ENCODE measurements at regions not wholly inside any gene's neighbourhood (a gene's known extent, or its start where the extent isn't known, plus 50 kb on each side); places are given as distances from the start of the nearest gene placed in this dataset.

DNA sequence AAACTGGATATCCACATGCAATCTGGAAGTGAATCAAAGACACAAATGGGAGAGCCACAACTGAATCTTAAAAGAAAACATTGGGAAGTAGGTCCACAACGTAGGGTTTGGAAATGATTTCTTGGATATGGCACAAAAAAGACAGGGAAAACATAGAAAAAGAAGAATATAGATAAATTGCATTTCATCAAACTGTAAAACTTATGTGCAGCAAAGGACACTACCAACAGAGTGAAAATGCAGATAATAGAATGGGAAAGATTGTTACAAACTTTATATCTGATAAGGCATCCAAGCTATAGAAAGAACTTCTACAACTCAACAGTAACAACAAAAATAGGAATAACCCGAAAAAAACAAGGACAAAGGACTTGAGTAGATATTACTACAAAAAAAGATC is 89.6 kb downstream of the ZNF280B start:
- no peak for DNase-seq (ENCODE audit: low spot score)

DNA sequence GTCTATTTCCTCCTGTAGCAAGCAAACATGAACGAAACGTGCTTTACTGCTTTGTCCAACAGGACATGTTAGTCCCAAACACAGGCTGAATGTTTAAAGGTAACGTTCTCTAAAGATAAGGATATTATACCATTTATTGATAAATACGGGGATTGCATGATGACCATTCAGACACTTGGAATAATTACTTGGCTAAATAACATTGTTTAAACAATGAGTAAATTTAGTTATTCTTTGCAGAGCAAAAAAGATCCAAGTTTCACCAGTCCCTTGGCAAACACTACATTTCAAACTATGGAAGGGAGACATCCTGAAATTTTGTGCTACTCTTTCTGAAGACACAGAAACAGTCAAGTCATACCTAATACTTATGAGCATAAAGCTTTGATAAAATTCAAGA is 88.0 kb downstream of the ZNF280B start:
- DNase-seq (ENCODE audit: low spot score) = no peak

DNA sequence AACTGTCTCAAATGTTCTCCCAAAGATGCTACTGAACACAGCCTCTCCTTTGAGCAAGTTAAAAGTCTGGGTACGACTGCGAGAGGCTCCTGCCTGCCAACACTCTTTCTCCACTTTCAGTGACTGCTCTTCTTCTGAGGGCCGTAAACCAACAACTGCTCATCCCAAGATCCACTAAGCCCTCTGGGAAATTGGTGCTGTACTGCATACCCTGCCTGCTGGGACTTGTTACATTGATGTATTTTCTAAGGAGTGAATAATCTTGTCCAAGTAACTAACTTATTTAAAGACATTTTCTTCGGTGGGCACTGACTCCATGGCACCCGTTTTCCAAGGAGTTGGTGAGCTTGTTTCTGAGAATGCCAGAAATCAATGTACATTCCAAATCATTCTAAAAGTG is 87.2 kb downstream of the ZNF280B start:
- no peak for DNase-seq (ENCODE audit: low spot score)

DNA sequence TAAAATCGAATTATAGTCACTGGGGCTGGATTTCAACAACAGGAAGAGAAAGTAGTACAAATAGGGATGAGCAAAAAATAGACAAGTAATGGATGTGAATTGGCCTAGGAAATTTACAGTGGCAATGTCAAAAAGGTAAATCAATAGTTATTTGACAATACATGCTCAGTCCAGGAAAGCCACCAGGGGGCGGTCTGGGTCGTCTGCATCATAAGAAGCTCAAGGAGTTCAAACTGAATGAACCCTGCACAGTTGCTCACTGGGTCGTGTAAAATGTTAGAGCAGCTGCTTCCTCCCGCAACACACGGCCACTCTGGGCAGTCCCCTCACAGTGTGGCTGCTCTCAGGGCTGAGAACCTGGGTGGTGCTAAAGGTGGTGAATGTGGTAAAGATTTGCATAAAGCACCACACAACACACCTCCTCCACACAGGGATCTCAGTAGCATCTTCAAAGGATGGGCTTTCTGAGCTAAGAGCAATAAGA is 85.9 kb downstream of the ZNF280B start:
- no peak for DNase-seq (ENCODE audit: low spot score)

DNA sequence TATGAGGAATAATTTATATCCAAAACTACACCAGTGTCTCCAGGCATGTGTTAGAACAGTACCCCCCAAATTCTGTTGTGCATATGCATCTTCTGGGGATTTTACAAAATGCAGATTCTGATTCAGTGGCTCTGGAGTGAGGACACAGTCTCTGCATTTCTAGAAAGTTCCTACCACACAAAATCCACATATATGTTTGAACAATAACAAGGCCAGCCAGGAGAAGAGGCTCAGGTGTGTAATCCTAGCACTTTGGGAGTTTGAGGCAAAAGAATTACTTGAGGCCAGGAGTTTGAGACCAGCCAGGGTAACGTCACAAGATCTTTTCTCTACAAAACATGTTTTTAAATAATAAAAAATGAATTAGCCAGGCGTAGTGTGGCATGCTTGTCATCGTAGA is 84.9 kb downstream of the ZNF280B start:
- DNase-seq (ENCODE audit: low spot score) = no peak

DNA sequence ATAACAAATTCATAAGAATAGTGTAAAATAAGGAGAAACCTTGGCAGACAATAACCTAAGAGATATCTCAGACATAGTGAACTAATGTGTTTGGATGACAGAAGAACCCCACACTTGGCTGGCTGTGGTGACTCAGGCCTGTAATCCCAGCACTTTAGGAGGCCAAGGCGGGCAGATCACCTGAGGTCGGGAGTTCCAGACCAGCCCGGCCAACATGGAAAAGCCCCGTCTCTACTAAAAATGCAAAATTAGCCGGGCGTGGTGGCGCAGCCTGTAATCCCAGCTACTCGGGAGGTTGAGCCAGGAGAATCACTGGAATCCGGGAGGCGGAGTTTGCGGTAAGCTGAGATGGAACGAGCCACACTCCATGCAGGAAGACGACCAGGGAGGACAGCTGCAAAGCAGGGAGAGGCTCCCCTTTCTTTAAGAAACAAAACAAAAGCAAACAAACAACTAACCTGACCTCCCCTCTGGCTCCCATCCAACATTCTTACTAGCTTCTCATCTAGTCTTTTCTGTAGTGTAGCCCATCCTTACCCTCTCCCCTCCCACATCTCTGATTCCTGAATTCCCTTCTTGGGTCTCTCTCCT is 84.2 kb downstream of the ZNF280B start:
- DNase-seq (ENCODE audit: low spot score) = no peak

DNA sequence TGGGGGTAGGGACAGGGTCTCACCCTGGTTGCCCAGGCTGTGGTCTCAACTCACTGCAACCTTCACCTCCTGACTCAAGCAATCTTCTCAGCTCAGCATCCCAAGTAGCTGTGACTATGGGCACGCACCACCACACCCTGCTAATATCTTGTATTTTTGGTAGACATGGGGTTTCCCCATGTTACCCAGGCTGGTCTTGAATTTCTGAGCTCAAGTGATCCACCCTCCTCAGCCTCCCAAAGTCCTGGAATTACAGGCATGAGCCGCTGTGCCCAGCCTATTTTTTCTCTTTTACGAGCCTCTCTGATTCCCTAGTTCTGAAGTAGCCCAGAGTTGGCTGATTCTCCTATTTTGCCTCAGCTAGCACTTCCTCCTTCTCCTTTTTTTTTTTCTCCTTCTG is 83.6 kb downstream of the ZNF280B start:
- DNase-seq (ENCODE audit: low spot score) = no peak

DNA sequence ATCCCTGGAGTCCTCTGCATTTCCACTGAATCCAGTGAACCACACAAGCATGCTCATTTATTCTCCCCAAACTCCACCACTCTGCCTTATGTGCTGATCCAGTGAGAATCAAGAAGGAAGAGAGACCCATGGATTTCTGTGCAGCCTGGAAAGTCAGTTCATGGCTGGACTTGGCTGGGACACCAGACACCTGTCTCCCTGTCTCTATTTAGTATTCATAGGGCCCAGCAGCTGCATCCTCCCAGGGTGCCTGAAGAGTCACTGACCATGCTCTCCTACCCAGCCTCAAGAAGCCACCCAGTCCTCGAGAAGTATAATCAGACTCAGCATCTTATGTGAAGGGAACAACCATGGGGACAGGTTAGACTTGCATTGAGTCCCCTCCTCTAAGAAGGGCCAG is 83.2 kb downstream of the ZNF280B start:
- DNase-seq (ENCODE audit: low spot score) = no peak

DNA sequence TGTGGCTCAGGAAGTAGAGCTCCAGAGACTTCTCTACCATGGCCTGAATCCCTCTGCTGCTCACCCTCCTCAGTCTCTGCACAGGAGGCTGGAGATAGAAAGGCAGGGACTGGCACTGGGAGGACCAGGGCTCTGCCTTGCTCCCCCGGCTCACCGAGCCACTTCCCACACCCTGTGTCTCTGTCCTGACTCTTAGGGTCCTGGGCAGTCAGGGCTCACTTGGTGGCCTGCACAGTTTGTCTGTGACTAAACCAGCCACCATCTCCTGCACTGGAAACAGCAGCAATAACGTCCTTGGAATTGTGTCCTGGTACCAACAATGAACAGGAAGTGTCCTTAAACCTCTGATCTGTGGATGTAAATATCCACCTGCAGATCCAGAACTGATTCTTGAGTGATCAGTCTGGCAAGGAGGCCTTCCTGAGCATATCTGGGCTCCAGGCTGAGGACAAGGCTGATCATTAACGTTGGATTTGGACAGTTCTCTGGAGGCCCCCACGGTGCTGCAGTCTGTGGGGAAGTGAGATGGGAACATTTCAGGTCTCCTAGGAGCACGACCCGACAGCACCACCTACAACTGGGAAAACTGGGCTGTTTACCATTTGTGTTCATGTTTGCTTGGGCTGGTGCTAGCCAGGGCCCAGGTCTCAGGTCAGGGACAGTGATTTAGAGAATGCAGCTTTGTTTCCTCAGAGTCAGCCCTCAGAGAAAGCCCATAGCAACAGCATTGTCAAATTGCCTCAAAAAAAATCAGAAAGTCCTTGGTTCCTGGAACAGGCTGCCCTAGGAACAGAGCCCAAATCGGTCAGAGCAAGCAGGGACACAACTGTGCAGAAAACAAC is 82.5 kb downstream of the ZNF280B start:
- no peak for DNase-seq (ENCODE audit: low spot score)

DNA sequence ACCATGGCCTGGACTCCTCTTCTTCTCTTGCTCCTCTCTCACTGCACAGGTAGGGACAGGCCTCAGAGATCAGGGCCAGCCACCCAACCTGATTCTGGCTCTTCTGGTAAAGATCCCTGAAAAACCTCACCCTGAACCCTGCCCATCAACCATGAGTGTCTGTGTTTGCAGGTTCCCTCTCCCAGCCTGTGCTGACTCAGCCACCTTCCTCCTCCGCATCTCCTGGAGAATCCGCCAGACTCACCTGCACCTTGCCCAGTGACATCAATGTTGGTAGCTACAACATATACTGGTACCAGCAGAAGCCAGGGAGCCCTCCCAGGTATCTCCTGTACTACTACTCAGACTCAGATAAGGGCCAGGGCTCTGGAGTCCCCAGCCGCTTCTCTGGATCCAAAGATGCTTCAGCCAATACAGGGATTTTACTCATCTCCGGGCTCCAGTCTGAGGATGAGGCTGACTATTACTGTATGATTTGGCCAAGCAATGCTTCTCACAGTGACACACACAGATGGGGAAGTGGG is 80.9 kb downstream of the ZNF280B start:
- no peak for DNase-seq (ENCODE audit: low spot score)

DNA sequence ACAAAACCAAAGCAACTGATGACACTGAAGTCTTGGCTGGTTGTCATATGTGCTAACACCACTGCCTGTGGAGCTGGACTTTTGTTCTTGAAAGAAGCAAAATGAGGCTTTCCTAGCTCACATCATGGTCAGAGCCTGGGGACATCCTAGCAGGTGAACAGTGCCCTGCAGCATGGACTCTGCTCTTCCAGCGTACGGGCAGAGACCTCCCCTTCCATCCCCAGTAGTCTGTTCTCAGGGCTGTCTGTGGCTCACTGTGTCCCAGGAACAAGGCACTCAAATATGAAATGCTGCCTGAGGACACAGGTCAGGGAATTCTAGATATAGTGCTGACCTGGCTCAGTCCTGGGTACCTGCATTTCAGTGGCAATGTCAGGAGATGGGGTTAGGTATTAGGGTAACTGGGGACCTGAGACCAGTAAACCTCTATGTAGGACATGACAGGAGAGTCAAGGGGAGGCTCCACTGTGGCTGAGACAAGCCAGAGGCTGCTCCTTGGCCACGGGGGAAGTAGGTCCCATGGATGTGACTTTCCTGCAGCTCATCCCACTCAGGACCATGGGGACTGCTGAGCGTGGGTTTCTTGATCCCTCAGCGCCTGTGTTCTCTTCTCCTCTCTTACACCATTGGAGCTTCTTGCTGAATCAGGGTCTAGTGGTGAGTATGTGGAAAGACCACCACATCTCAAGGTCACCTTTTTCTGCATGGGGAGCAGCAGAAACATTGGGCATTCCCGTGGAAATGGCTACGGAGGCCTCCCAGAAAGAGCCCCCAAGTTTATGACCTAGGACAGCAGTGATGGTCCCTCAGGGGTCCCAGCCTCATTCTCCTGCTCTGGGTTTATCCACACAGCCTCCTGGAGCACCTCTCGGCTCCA is 80.1 kb downstream of the ZNF280B start:
- DNase-seq (ENCODE audit: low spot score) = no peak

DNA sequence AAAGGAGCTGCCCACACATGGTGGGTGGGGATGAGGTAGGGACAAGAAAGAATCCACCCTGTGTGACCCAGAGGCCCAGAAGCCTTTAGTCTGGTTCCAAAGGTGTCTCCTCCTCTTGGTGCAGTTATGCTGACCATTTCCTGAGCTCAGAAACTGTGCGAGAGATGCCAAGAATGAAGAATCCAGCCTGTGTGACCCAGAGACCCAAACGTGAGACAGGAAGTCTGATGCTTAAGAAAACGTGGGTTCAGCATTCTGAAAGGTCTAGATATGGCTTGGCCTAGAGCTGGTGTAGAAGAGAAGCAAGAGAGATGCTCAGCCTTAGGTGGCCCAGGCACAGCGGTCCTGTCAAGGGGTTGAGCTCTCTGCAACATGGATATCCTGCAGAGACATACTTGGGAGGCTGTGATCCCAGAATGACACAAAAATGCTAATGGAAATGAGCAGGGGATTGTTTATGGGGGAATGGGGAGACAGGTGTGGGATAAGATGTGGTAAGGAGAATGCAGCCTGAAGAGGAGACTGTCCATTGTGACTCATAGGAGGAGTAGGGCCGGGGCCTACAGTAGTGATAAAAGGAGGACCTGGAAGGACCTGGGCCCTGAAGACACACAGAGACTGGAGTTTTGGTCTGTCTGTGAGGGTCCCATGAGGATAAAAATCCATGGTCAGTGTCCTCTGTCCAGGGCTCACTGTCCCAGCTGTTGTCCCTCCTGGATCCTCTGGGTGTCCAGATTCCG is 79.0 kb downstream of the ZNF280B start:
- DNase-seq (ENCODE audit: low spot score) = no peak

DNA sequence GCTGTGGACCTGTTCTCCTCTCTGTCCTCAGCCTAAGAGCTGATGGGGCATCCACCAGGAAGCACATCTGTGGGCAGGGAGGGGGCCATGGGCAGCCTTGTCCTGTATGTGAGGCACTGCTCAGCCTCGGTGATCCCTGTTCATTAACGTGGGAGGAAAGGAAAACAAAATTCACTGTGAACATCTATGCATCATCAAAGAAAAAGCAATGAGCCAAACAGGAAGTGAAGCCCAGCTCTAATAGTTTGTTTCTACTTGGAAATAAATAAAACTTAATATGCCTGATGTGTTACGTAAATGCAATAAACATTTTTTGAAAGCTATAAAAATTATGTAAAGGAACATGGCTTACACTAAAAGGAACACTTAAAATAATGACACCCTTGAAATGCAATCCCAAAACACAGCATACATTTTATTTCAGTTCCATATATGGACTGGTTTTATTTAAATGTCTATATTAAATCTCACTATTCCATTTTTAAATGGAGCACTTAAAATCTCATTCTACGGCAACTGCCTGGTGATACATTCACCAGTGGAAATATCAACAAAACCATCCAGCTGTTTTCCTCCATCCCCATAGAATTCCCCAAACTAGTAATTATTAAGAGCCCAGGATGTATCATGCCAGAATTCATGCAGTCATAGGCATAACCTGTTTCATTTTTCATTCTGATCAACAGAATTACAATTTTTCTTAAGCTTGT is 78.3 kb downstream of the ZNF280B start:
- DNase-seq (ENCODE audit: low spot score) = no peak

DNA sequence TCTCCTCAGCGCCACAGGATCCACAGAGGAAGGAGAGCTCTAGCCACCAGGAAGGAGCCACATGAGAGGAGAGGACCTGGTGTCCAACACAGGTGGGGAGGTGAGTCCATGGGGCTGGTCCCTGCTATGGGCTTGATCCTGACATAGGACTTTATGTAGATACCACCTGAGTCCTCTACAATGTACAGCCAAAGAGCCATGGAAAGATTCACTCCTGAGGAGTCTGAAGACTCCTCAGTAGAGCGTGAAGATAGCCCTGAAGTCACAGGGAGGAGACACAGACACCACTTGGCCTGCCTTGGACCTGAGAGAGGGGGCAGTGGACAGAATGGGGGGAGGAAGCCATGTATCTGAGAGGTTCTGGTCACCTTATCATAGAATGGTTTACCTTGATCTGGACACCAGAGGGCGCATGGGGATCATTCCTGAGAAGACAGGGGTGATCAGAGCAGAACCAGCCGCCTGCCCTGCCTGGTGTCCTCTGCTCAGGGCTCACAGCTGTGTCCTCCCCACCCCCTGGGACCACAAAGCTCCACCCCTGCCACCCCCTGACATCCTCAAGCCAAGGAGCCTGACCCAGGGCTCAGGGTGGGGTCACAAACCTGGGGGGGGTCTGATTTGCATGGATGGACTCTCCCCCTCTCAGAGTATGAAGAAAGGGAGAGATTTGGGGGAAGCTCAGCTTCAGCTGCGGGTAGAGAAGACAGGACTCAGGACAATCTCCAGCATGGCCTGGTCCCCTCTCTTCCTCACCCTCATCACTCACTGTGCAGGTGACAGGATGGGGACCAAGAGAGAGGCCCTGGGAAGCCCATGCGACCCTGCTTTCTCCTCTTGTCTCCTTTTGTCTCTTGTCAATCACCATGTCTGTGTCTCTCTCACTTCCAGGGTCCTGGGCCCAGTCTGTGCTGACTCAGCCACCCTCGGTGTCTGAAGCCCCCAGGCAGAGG is 77.0 kb downstream of the ZNF280B start:
- DNase-seq (ENCODE audit: low spot score) = no peak

DNA sequence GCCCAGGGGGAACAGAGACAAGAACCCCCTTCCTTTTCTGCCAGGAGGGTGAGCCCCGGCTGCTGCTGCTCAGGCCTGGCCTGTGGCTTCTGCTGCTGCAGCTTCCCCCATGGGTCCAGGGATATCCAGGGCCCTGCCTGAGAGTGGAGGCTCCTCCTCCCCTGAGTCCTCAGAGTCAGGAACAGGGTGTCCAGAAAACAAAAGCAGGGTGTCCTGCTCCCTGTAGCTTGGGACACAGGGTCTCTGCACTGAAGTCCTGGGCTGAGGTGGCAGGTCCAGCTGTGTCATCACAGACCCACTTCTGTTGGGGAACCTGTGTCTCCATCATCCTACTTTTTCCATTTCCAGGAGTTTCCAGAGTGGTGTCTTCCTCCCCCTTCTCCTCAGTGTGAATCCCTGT is 76.1 kb downstream of the ZNF280B start:
- no peak for DNase-seq (ENCODE audit: low spot score)

DNA sequence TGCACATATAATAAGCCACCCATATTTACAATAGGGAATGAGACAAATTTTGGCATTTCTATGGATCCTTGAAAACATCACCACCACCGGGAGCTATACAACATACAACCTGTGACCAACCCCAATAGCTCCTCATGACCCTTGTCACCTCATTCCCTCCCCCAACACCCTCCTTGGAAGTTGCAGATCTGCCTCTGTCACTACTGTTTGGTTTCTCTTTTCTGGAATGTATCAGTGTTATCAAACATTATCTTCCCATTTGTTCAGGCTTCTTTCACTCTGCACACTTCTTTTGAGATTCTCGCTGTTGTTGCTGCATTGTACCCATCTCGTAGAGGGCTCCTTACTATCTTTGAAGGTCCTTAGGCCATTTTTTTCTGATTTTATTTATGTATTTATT is 75.6 kb downstream of the ZNF280B start:
- no peak for DNase-seq (ENCODE audit: low spot score)

DNA sequence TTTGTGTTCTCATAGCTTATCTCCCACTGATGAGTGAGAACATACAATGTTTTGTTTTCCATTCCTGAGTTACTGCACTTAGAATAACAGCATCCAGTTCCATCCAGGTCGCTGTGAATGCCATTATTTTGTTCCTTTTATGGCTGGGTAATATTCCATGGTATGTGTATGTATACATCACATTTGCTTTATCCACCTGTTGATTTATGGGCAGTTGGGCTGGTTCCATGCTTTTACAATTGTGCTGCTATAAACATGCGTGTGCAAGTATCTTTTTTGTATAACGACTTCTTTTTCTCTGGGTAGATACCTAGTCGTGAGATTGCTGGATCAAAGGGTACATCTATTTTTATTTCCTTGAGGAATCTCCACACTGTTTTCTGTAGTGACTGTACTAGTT is 74.8 kb downstream of the ZNF280B start:
- DNase-seq (ENCODE audit: low spot score) = no peak

Data from left forelimb (tissue), 1 donor.